GM18508 (cell line): ENCODE measurements at regions not wholly inside any gene's neighbourhood (a gene's known extent, or its start where the extent isn't known, plus 50 kb on each side); places are given as distances from the start of the nearest gene placed in this dataset.

Experiments used
- ATAC-seq: cut with Tn5 transposase; IDR thresholded peaks from one replicate; pipeline ENCODE4 v1.9.1; 2021; ENCODE audit warnings: moderate number of reproducible peaks; ENCODE audit not compliant: insufficient read depth, unreplicated experiment

- ATAC-seq = no peak
Measured at GRCh38 chr20:16178546-16179135, 394.6 kb downstream of the KIF16B start.

- no peak for ATAC-seq
Measured at GRCh38 chr20:16175322-16175961, 397.8 kb downstream of the KIF16B start.

GRCh38 chr20:16174311-16174710 is 398.9 kb downstream of the KIF16B start:
- no peak for ATAC-seq

GRCh38 chr20:16173044-16173443 is 400.2 kb downstream of the KIF16B start:
- no peak for ATAC-seq

- no peak for ATAC-seq
Measured at GRCh38 chr20:16171180-16171579, 402.1 kb downstream of the KIF16B start.

GRCh38 chr20:16170406-16170971 is 402.8 kb downstream of the KIF16B start:
- no peak for ATAC-seq

- no peak for ATAC-seq
Measured at GRCh38 chr20:16167423-16168130, 405.7 kb downstream of the KIF16B start.

GRCh38 chr20:16166737-16167136 is 406.5 kb downstream of the KIF16B start:
- ATAC-seq = no peak

- ATAC-seq = peak; percentile 33
Measured at GRCh38 chr20:16158976-16159286, 414.3 kb downstream of the KIF16B start.

GRCh38 chr20:16158090-16158975 is 414.9 kb downstream of the KIF16B start:
- ATAC-seq = peak; percentile 79

GRCh38 chr20:16147916-16148315 is 425.3 kb downstream of the KIF16B start:
- ATAC-seq = no peak

GRCh38 chr20:16147216-16147615 is 426.0 kb downstream of the KIF16B start:
- no peak for ATAC-seq

GRCh38 chr20:16145919-16146318 is 427.3 kb downstream of the KIF16B start:
- no peak for ATAC-seq

- ATAC-seq = no peak
Measured at GRCh38 chr20:16143596-16143995, 429.7 kb downstream of the KIF16B start.

- ATAC-seq = no peak
Measured at GRCh38 chr20:16135630-16136029, 437.6 kb downstream of the KIF16B start.

- ATAC-seq = no peak
Measured at GRCh38 chr20:16132036-16132798, 441.0 kb downstream of the KIF16B start.

GRCh38 chr20:16129411-16129810 is 443.8 kb downstream of the KIF16B start:
- no peak for ATAC-seq

GRCh38 chr20:16128538-16129106 is 444.6 kb downstream of the KIF16B start:
- ATAC-seq = no peak

- ATAC-seq = no peak
Measured at GRCh38 chr20:16125816-16126215, 447.4 kb downstream of the KIF16B start.
